Psoas muscle (tissue), 7 donors: ENCODE measurements at regions not wholly inside any gene's neighbourhood (a gene's known extent, or its start where the extent isn't known, plus 50 kb on each side); places are given as distances from the start of the nearest gene placed in this dataset.

Experiments
- ATAC-seq, 4 donors: fragments of 200-7000 bp; cut with Tn5 transposase; one replicate each; pipeline ENCODE4 v1.9.1; 2020; ENCODE audit warnings: moderate library complexity in 3 of 4, mild to moderate bottlenecking in 2 of 4
- DNase-seq, 2 donors: peaks; one replicate each; pipeline ENCODE4 v3.0.0-alpha.2; 2020
- H3K27ac ChIP-seq: fragments of 200-600 bp; one replicate; pipeline ENCODE4 v1.8.0; 2022
- H3K27me3 ChIP-seq, 3 donors: fragments of 200-600 bp in 1 of 3; one replicate each; pipeline versions ENCODE4 v1.6.1 to v1.8.0; 2013 to 2022; ENCODE audit warnings: low read length in 2 of 3, mild to moderate bottlenecking in 2 of 3, moderate library complexity in 1 of 3; ENCODE audit not compliant: insufficient read depth in 3 of 3
- H3K36me3 ChIP-seq, 2 donors: fragments of 200-600 bp in 1 of 2; one replicate each; pipeline versions ENCODE4 v1.6.1 to v1.8.0; 2013 to 2022; ENCODE audit warnings: low read depth in 1 of 2, mild to moderate bottlenecking in 1 of 2, moderate library complexity in 1 of 2; ENCODE audit not compliant: insufficient read depth in 1 of 2
- H3K4me1 ChIP-seq: fragments of 200-600 bp; one replicate; pipeline ENCODE4 v1.8.0; 2022
- H3K4me3 ChIP-seq: fragments of 200-600 bp; one replicate; pipeline ENCODE4 v1.8.0; 2022; ENCODE audit warnings: mild to moderate bottlenecking
- H3K9me3 ChIP-seq: fragments of 200-600 bp; one replicate; pipeline ENCODE4 v1.8.0; 2022
- CTCF ChIP-seq: fragments of 200-600 bp; IDR thresholded peaks from one replicate; pipeline ENCODE4 v1.8.0; 2022; ENCODE audit warnings: antibody characterized with exemption
- WGBS, 3 donors: extraction: QIAGEN DNeasy Blood & Tissue Kit; methylation state at CpG; one replicate each; pipeline versions ENCODE4 v1.1.6 to v1.1.7; 2013; 5-methylcytosine and 5-hydroxymethylcytosine counted together
- intact Hi-C, 2 donors: fragments of 100-400 bp; cut with DNase I; formaldehyde crosslinking; loops; one replicate each; pipeline versions ENCODE4 v1.11.0 to v1.14.2; 2022
- donor health status: healthy with polysubstance abuse.
- donor health status: DM: no; HTN: no; CAD: no; lungs with moderate emphysema.
- donor health status: Bipolar disorder and iron deficiency.
- donor health status: healthy.
- donor health status: DM: yes; HTN: yes; CAD: no.
- donor health status: DM: no; HTN: no; CAD: no.
- donor health status: DM: yes; HTN: yes; CAD: no.

- intact Hi-C loops: no loop called here
- no peaks in the 10 kb centered on the region for H3K4me1 ChIP-seq
- no peak overlapping the region for H3K4me3 ChIP-seq
- no peak overlapping the region for H3K27ac ChIP-seq
- no peaks in the 10 kb centered on the region for H3K27me3 ChIP-seq
- no peak for DNase-seq
- no peak for TF ChIP-seq CTCF
- ATAC-seq: no peak
- 85 to 89% (median 85%) methylated on average over 3 of the region's 3 CpGs for WGBS, 3 donors
- no peaks in the 10 kb centered on the region for H3K9me3 ChIP-seq
- no peaks in the 10 kb centered on the region for H3K36me3 ChIP-seq
These were observed 1356.5 kb upstream of the LRRTM1 start for GRCh38 chr2:81661081-81661480.

- ATAC-seq: no peak
- TF ChIP-seq CTCF: no peak
- Histone ChIP-seq H3K36me3 (no peaks in the 10 kb centered on the region), H3K27me3 (no peaks in the 10 kb centered on the region), H3K9me3 (no peaks in the 10 kb centered on the region), H3K4me3 (no peak overlapping the region), H3K4me1 (no peaks in the 10 kb centered on the region), H3K27ac (no peak overlapping the region)
- intact Hi-C loops: no loop called here
- 83 to 85% (median 84%) methylated on average over 4 of the region's 4 CpGs for WGBS, 3 donors
- DNase-seq: no peak
These were observed 1353.7 kb upstream of the LRRTM1 start for GRCh38 chr2:81658227-81658626.

GRCh38 chr2:81650048-81650971, 1345.8 kb upstream of the LRRTM1 start:
- Histone ChIP-seq H3K27me3 (no peaks in the 10 kb centered on the region), H3K9me3 (no peaks in the 10 kb centered on the region), H3K4me3 (no peak overlapping the region), H3K4me1 (no peaks in the 10 kb centered on the region), H3K36me3 (no peaks in the 10 kb centered on the region), H3K27ac (no peak overlapping the region)
- intact Hi-C loops: no loop called here
- 82 to 90% (median 83%) methylated on average over 6 of the region's 6 CpGs for WGBS, 3 donors
- no peak for DNase-seq
- ATAC-seq: no peak
- TF ChIP-seq CTCF: no peak

GRCh38 chr2:81648806-81649205, 1344.3 kb upstream of the LRRTM1 start:
- no peak overlapping the region for H3K4me3 ChIP-seq
- H3K27me3 ChIP-seq: no peaks in the 10 kb centered on the region
- ATAC-seq (no peak), DNase-seq (no peak)
- H3K9me3 ChIP-seq: no peaks in the 10 kb centered on the region
- H3K4me1 ChIP-seq: no peaks in the 10 kb centered on the region
- no peaks in the 10 kb centered on the region for H3K36me3 ChIP-seq
- no peak overlapping the region for H3K27ac ChIP-seq
- TF ChIP-seq CTCF: no peak
- intact Hi-C loops: no loop called here

GRCh38 chr2:81648370-81648769, 1343.8 kb upstream of the LRRTM1 start:
- intact Hi-C loops: no loop called here
- Histone ChIP-seq H3K36me3 (no peaks in the 10 kb centered on the region), H3K9me3 (no peaks in the 10 kb centered on the region), H3K27me3 (no peaks in the 10 kb centered on the region), H3K27ac (no peak overlapping the region), H3K4me1 (no peaks in the 10 kb centered on the region), H3K4me3 (no peak overlapping the region)
- ATAC-seq (no peak), DNase-seq (no peak)
- 71 to 74% (median 74%) methylated on average over 5 of the region's 5 CpGs for WGBS, 3 donors
- no peak for TF ChIP-seq CTCF
